ENCODE measurements at regions not wholly inside any gene's neighbourhood (a gene's known extent, or its start where the extent isn't known, plus 50 kb on each side); places are given as distances from the start of the nearest gene placed in this dataset.

- H3K36me3 ChIP-seq, result no peaks in the 10 kb centered on the region
- TF ChIP-seq EP300 (IDR thresholded peaks at IDR 0.05), result no peak
- TF ChIP-seq POLR2A (IDR thresholded peaks at IDR 0.05), result no peak
- TF ChIP-seq, protein P1, sequence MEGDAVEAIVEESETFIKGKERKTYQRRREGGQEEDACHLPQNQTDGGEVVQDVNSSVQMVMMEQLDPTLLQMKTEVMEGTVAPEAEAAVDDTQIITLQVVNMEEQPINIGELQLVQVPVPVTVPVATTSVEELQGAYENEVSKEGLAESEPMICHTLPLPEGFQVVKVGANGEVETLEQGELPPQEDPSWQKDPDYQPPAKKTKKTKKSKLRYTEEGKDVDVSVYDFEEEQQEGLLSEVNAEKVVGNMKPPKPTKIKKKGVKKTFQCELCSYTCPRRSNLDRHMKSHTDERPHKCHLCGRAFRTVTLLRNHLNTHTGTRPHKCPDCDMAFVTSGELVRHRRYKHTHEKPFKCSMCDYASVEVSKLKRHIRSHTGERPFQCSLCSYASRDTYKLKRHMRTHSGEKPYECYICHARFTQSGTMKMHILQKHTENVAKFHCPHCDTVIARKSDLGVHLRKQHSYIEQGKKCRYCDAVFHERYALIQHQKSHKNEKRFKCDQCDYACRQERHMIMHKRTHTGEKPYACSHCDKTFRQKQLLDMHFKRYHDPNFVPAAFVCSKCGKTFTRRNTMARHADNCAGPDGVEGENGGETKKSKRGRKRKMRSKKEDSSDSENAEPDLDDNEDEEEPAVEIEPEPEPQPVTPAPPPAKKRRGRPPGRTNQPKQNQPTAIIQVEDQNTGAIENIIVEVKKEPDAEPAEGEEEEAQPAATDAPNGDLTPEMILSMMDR (IDR thresholded peaks at IDR 0.05), result no peak
- no peaks in the 10 kb centered on the region for H3K9me3 ChIP-seq
- peaks cover 0 to 6% of the 10 kb centered on the region in 2 donors for H3K27me3 ChIP-seq
- 39 to 80% methylated on average over 2 of the region's 2 CpGs for WGBS, 2 donors
- DNase-seq (ENCODE audit: low spot score in 2 of 2), result no peak
- no peak overlapping the region for H3K4me3 ChIP-seq
- no peak overlapping the region for H3K27ac ChIP-seq
- peaks cover 0 to 4% (median 0%) of the 10 kb centered on the region in 4 donors for H3K4me1 ChIP-seq
Observed at GRCh38 chr3:72661115-72661457, 187.2 kb downstream of the SHQ1 start.

- Histone ChIP-seq H3K27me3 (peaks cover 0 to 12% of the 10 kb centered on the region in 2 donors), H3K4me1 (peaks cover 0 to 7% (median 1%) of the 10 kb centered on the region in 4 donors), H3K9me3 (no peaks in the 10 kb centered on the region), H3K4me3 (no peak overlapping the region), H3K27ac (no peak overlapping the region), H3K36me3 (no peaks in the 10 kb centered on the region)
- no peak for TF ChIP-seq POLR2A (IDR thresholded peaks at IDR 0.05)
- TF ChIP-seq, protein P1 (IDR thresholded peaks at IDR 0.05), result no peak
- no peak for TF ChIP-seq EP300 (IDR thresholded peaks at IDR 0.05)
- DNase-seq (ENCODE audit: low spot score in 2 of 2), result no peak
- 90% methylated on average over 5 of the region's 5 CpGs for WGBS, 2 donors
Observed at GRCh38 chr3:72660270-72661114, 187.8 kb downstream of the SHQ1 start.

GRCh38 chr3:72659596-72659995 lies 188.6 kb downstream of the SHQ1 start:
- peaks cover 0 to 17% of the 10 kb centered on the region in 2 donors for H3K27me3 ChIP-seq
- no peak overlapping the region for H3K4me3 ChIP-seq
- no peak for TF ChIP-seq POLR2A (IDR thresholded peaks at IDR 0.05)
- WGBS, 2 donors, result 68 to 73% methylated on average over 3 of the region's 3 CpGs
- no peak for DNase-seq (ENCODE audit: low spot score in 2 of 2)
- no peak overlapping the region for H3K27ac ChIP-seq
- peaks cover 0 to 15% (median 6%) of the 10 kb centered on the region in 4 donors for H3K4me1 ChIP-seq
- H3K36me3 ChIP-seq, result no peaks in the 10 kb centered on the region
- no peaks in the 10 kb centered on the region for H3K9me3 ChIP-seq

DNA sequence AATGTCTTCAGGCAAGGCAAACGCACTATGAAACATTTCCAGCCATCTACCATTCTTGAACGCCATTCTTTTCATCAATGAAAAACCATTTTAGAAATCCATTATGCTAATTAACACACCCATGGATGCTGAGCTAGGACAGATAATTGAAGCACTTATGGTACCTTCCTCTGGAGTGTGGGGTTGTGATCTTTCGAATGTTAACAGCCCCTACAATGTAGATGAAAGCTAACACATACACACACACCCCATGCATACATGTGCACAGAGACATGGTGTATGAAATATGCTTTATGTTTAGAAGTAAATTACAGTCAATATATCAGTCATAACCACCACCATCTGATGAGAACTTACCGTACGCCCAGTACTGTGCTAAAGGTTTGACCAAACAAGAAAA lies 189.1 kb downstream of the SHQ1 start:
- 94% methylated on average over 5 of the region's 5 CpGs for WGBS, 2 donors
- Histone ChIP-seq H3K4me1 (peaks cover 0 to 15% (median 6%) of the 10 kb centered on the region in 4 donors), H3K27ac (no peak overlapping the region), H3K27me3 (peaks cover 0 to 17% of the 10 kb centered on the region in 2 donors), H3K4me3 (no peak overlapping the region), H3K9me3 (no peaks in the 10 kb centered on the region), H3K36me3 (no peaks in the 10 kb centered on the region)
- TF ChIP-seq EP300 (IDR thresholded peaks at IDR 0.05) (no peak), POLR2A (IDR thresholded peaks at IDR 0.05) (no peak)
- TF ChIP-seq, protein P1 (IDR thresholded peaks at IDR 0.05), result no peak
- no peak for DNase-seq (ENCODE audit: low spot score in 2 of 2)

DNA sequence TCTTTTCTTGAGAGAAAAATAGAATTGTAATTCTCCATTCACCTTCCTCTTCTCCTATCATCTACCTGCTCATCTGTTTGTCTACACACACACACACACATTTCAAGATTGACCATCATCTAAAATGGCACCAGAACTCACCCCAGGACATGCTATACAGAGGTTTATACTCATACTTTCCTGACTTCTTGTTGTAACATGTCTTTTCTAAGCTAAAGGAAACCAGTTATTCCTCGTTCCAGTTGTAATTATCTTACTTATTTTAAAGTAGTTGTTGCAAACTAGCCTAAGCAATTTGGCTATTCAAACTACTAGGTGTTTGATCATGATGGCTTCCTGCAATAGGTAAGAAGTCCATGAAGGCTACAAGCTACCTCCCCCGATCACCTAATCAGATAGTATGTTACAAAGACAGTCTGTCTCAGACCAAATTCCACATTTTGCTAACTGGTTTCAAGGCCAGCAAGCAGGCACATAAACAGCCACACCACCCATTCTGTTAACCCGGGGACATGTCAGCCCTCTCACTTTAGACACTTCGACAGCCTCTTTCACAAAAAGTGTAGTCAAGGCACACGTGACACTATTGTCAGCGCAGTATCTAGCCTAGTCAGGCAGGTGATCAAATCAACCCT lies 189.7 kb downstream of the SHQ1 start:
- H3K27ac ChIP-seq, result no peak overlapping the region
- TF ChIP-seq EP300 (IDR thresholded peaks at IDR 0.05) (no peak), POLR2A (IDR thresholded peaks at IDR 0.05) (no peak)
- TF ChIP-seq, protein P1 (IDR thresholded peaks at IDR 0.05), result no peak
- WGBS, 2 donors, result 95 to 96% methylated on average over 6 of the region's 6 CpGs

More for the DNA sequence above, 189.7 kb downstream of the SHQ1 start:
- Histone ChIP-seq H3K9me3 (no peaks in the 10 kb centered on the region), H3K36me3 (no peaks in the 10 kb centered on the region), H3K4me1 (peaks cover 0 to 15% (median 6%) of the 10 kb centered on the region in 4 donors), H3K4me3 (no peak overlapping the region), H3K27me3 (peaks cover 0 to 17% of the 10 kb centered on the region in 2 donors)
- no peak for DNase-seq (ENCODE audit: low spot score in 2 of 2)
